ENCODE measurements at regions not wholly inside any gene's neighbourhood (a gene's known extent, or its start where the extent isn't known, plus 50 kb on each side); places are given as distances from the start of the nearest gene placed in this dataset.

DNA sequence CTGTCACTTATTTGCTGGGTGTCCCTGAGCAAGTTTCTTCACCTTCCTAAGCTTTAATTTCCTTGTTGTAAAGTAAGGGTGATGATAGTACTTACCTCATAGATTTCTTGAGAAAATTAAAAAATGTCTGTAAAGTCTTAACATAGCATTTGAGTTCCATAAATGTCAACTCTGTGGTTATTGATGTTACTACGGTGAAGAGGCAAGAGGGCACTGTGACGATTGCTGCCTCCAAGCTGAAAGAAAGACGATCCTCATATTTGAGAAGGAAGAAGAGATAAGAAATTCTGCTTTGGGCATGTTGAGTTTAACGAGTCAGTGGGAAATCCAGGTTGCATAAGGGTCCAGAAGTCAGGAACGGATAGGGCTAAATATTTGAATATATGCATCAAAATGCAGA is 240.8 kb upstream of the ZPLD1 start:
- TF ChIP-seq, protein P1, sequence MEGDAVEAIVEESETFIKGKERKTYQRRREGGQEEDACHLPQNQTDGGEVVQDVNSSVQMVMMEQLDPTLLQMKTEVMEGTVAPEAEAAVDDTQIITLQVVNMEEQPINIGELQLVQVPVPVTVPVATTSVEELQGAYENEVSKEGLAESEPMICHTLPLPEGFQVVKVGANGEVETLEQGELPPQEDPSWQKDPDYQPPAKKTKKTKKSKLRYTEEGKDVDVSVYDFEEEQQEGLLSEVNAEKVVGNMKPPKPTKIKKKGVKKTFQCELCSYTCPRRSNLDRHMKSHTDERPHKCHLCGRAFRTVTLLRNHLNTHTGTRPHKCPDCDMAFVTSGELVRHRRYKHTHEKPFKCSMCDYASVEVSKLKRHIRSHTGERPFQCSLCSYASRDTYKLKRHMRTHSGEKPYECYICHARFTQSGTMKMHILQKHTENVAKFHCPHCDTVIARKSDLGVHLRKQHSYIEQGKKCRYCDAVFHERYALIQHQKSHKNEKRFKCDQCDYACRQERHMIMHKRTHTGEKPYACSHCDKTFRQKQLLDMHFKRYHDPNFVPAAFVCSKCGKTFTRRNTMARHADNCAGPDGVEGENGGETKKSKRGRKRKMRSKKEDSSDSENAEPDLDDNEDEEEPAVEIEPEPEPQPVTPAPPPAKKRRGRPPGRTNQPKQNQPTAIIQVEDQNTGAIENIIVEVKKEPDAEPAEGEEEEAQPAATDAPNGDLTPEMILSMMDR (IDR thresholded peaks at IDR 0.05), result no peak
- TF ChIP-seq POLR2AphosphoS5 (IDR thresholded peaks at IDR 0.05; ENCODE audit: insufficient read depth in 1 of 2, low read depth in 1 of 2) (no peak), POLR2A (IDR thresholded peaks at IDR 0.05) (no peak)
